Neural cell (in vitro differentiated cells): ENCODE measurements at regions not wholly inside any gene's neighbourhood (a gene's known extent, or its start where the extent isn't known, plus 50 kb on each side); places are given as distances from the start of the nearest gene placed in this dataset.

ENCODE experiments used
- H2AFZ ChIP-seq: fragments of 200-600, 300-800 bp; sonication (generic), shearing (Covaris generic); 2 replicates; pipeline ENCODE4 v1.6.0; 2014; ENCODE audit warnings: low read depth, mild to moderate bottlenecking, antibody characterized with exemption, low read length, moderate library complexity
- H3F3A ChIP-seq: fragments of 200-600 bp; shearing (Covaris generic); 2 replicates; pipeline ENCODE4 v1.6.1; 2016; ENCODE audit warnings: mild to moderate bottlenecking, moderate library complexity, mixed read lengths, antibody characterized with exemption, low read length; ENCODE audit not compliant: insufficient read depth, poor library complexity, severe bottlenecking
- H3K27ac ChIP-seq: fragments of 200-600, 300-800 bp; sonication (generic), shearing (Covaris generic); 2 replicates; pipeline ENCODE4 v1.5.1; 2014; ENCODE audit warnings: mild to moderate bottlenecking, low read length, moderate library complexity
- H3K27me3 ChIP-seq: fragments of 300-800, 200-600 bp; sonication (generic), shearing (Covaris generic); 2 replicates; pipeline ENCODE4 v1.6.0; 2014; ENCODE audit warnings: mild to moderate bottlenecking, low read depth, low read length, moderate library complexity; ENCODE audit not compliant: insufficient read depth
- H3K36me3 ChIP-seq: fragments of 300-800, 200-600 bp; sonication (generic), shearing (Covaris generic); 2 replicates; pipeline ENCODE4 v1.5.1; 2014; ENCODE audit warnings: mild to moderate bottlenecking, antibody characterized with exemption, low read length, moderate library complexity; ENCODE audit not compliant: insufficient read depth
- H3K4me2 ChIP-seq: fragments of 300-800, 200-600 bp; sonication (generic), shearing (Covaris generic); 2 replicates; pipeline ENCODE4 v1.6.0; 2014; ENCODE audit warnings: mild to moderate bottlenecking, low read length
- H3K4me3 ChIP-seq: fragments of 300-800, 200-600 bp; sonication (generic), shearing (Covaris generic); 2 replicates; pipeline ENCODE4 v1.5.1; 2014; ENCODE audit warnings: mild to moderate bottlenecking, low read length, moderate library complexity
- H3K79me2 ChIP-seq: fragments of 200-600 bp; shearing (Covaris generic); replicated peaks from 2 replicates; pipeline ENCODE4 v1.6.0; 2014; ENCODE audit warnings: mild to moderate bottlenecking, low read length, moderate library complexity; ENCODE audit not compliant: insufficient read depth
- H3K9ac ChIP-seq: fragments of 300-800, 200-600 bp; sonication (generic), shearing (Covaris generic); 2 replicates; pipeline ENCODE4 v1.6.1; 2016; ENCODE audit warnings: mild to moderate bottlenecking, low read length, mixed read lengths
- H3K9me2 ChIP-seq: fragments of 200-600 bp; shearing (Covaris generic); 2 replicates; pipeline ENCODE4 v1.6.1; 2016; ENCODE audit warnings: mild to moderate bottlenecking, low read length, mixed read lengths; ENCODE audit not compliant: insufficient read depth
- H3K9me3 ChIP-seq: fragments of 200-600, 300-800 bp; sonication (generic), shearing (Covaris generic); 2 replicates; pipeline ENCODE4 v1.6.1; 2016; ENCODE audit warnings: mild to moderate bottlenecking, mixed run types, low read length, moderate library complexity, mixed read lengths
- H4K20me1 ChIP-seq: fragments of 200-600 bp; shearing (Covaris generic); 2 replicates; pipeline ENCODE4 v1.6.1; 2016; ENCODE audit warnings: mild to moderate bottlenecking, mixed run types; ENCODE audit not compliant: insufficient read depth
- CTCF ChIP-seq: fragments of 450-650 bp; IDR thresholded peaks from 2 replicates; pipeline ENCODE4 v1.5.1; 2014; ENCODE audit warnings: antibody characterized with exemption, mild to moderate bottlenecking, moderate library complexity; ENCODE audit not compliant: poor library complexity, severe bottlenecking
- EP300 ChIP-seq: fragments of 450-650 bp; conservative IDR thresholded peaks from 2 replicates; pipeline ENCODE4 v1.6.1; 2014; ENCODE audit warnings: antibody characterized with exemption, mild to moderate bottlenecking, moderate library complexity; ENCODE audit not compliant: poor library complexity, severe bottlenecking
- EZH2 ChIP-seq: fragments of 200-600, 300-800 bp; shearing (Covaris generic), sonication (generic); IDR thresholded peaks from 2 replicates; pipeline ENCODE4 v1.6.1; 2014; ENCODE audit warnings: antibody characterized with exemption, low read length, borderline replicate concordance, mild to moderate bottlenecking; ENCODE audit not compliant: insufficient read depth, poor library complexity, severe bottlenecking
- MXI1 ChIP-seq: fragments of 450-650 bp; conservative IDR thresholded peaks from 2 replicates; pipeline ENCODE4 v1.6.1; 2014; ENCODE audit warnings: antibody characterized with exemption, mild to moderate bottlenecking; ENCODE audit not compliant: poor library complexity, severe bottlenecking
- POLR2AphosphoS5 ChIP-seq: IDR thresholded peaks from 2 replicates; pipeline ENCODE4 v1.6.1; 2012
- RAD21 ChIP-seq: fragments of 450-650 bp; conservative IDR thresholded peaks from 2 replicates; pipeline ENCODE4 v1.6.1; 2014; ENCODE audit warnings: antibody characterized with exemption, mild to moderate bottlenecking, moderate library complexity
- REST ChIP-seq: IDR thresholded peaks from 2 replicates; pipeline ENCODE4 v1.6.1; 2012; ENCODE audit warnings: borderline replicate concordance
- SMC3 ChIP-seq: fragments of 450-650 bp; conservative IDR thresholded peaks from 2 replicates; pipeline ENCODE4 v1.6.1; 2014; ENCODE audit warnings: antibody characterized with exemption, mild to moderate bottlenecking, moderate library complexity; ENCODE audit not compliant: poor library complexity
- TAF1 ChIP-seq: IDR thresholded peaks from 2 replicates; pipeline ENCODE4 v1.6.1; 2012; ENCODE audit warnings: low read depth

- H4K20me1 ChIP-seq: no peaks in the 10 kb centered on the region
- H3K27ac ChIP-seq: no peak overlapping the region
- no peaks in the 10 kb centered on the region for H3K9me3 ChIP-seq
- no peak overlapping the region for H3K4me2 ChIP-seq
- TF ChIP-seq TAF1 (no peak), MXI1 (no peak), POLR2AphosphoS5 (no peak), EZH2 (no peak), CTCF (no peak), RAD21 (no peak), EP300 (no peak), SMC3 (no peak), REST (no peak)
- H3K36me3 ChIP-seq: no peaks in the 10 kb centered on the region
- no peaks in the 10 kb centered on the region for H3K27me3 ChIP-seq
- no peaks in the 10 kb centered on the region for H3K9me2 ChIP-seq
- H3K79me2 ChIP-seq: no peaks in the 10 kb centered on the region
- no peak overlapping the region for H2AFZ ChIP-seq
- no peaks in the 10 kb centered on the region for H3F3A ChIP-seq
- no peak overlapping the region for H3K4me3 ChIP-seq
- H3K9ac ChIP-seq: no peak overlapping the region
These were observed 157.4 kb upstream of the CTNNB1 start for GRCh38 chr3:41041899-41042298.

- no peaks in the 10 kb centered on the region for H3F3A ChIP-seq
- no peaks in the 10 kb centered on the region for H3K79me2 ChIP-seq
- no peak overlapping the region for H2AFZ ChIP-seq
- no peaks in the 10 kb centered on the region for H4K20me1 ChIP-seq
- H3K9me2 ChIP-seq: no peaks in the 10 kb centered on the region
- H3K27ac ChIP-seq: no peak overlapping the region
- no peak overlapping the region for H3K4me3 ChIP-seq
- no peak overlapping the region for H3K4me2 ChIP-seq
- H3K9ac ChIP-seq: no peak overlapping the region
- no peaks in the 10 kb centered on the region for H3K27me3 ChIP-seq
- no peaks in the 10 kb centered on the region for H3K9me3 ChIP-seq
- H3K36me3 ChIP-seq: no peaks in the 10 kb centered on the region
- TF ChIP-seq TAF1: no peak
- TF ChIP-seq CTCF: no peak
- no peak for TF ChIP-seq EP300
- no peak for TF ChIP-seq EZH2
- TF ChIP-seq RAD21: no peak
These were observed 154.8 kb upstream of the CTNNB1 start for GRCh38 chr3:41044523-41044922.
